ENCODE measurements at regions not wholly inside any gene's neighbourhood (a gene's known extent, or its start where the extent isn't known, plus 50 kb on each side); places are given as distances from the start of the nearest gene placed in this dataset.

DNA sequence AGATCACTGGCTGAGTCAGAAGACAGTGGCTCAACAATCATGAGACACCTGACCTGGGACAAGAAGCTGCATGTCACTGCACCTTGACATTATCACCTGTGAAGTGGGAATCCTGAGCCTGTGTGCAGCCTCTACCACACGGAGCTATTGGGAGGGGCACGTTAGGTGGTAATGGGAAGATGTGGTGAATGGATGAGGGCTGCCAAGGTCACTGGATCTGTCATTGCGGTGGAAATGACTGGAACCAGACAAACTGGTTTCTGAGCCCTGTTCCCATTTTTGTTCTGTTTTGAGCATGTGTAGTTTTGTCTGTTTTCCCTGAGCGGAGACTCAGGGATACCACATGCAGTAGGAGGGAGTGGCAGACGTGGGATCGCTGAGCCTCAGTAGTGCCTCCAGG, 235.5 kb downstream of the OPA1 start:
- no peak overlapping the region for H3K4me3 ChIP-seq (ENCODE audit: low read depth, low read length)
- H3K9me3 ChIP-seq (ENCODE audit: control insufficient read depth, insufficient read depth, low read depth, low read length): no peaks in the 10 kb centered on the region
- H3K4me1 ChIP-seq (ENCODE audit: control insufficient read depth, insufficient read depth, low read length): peaks cover 12% of the 10 kb centered on the region; the same call in 1 of the 2 replicates
- no peaks in the 10 kb centered on the region for H3K36me3 ChIP-seq (ENCODE audit: control insufficient read depth in 2 of 2, insufficient read depth in 1 of 2, low read length in 2 of 2)
- CTCF ChIA-PET: no interaction called here
- H3K27ac ChIP-seq (ENCODE audit: extremely low read depth, low read depth, low read length): no peak overlapping the region
- TF ChIP-seq KLF8 (tag by site-specific recombination; IDR thresholded peaks at IDR 0.05) (no peak), ZNF426 (tag by site-specific recombination; IDR thresholded peaks at IDR 0.05) (no peak), ZNF560 (tag by site-specific recombination; IDR thresholded peaks at IDR 0.05; ENCODE audit: borderline replicate concordance) (no peak), ZNF174 (tag by site-specific recombination; IDR thresholded peaks at IDR 0.05) (no peak), OSR2 (tag by site-specific recombination; IDR thresholded peaks at IDR 0.05) (no peak), ZNF521 (tag by site-specific recombination; IDR thresholded peaks at IDR 0.05) (no peak), ZNF561 (tag by site-specific recombination; IDR thresholded peaks at IDR 0.05; ENCODE audit: borderline replicate concordance) (no peak)
- TF ChIP-seq, protein P1, sequence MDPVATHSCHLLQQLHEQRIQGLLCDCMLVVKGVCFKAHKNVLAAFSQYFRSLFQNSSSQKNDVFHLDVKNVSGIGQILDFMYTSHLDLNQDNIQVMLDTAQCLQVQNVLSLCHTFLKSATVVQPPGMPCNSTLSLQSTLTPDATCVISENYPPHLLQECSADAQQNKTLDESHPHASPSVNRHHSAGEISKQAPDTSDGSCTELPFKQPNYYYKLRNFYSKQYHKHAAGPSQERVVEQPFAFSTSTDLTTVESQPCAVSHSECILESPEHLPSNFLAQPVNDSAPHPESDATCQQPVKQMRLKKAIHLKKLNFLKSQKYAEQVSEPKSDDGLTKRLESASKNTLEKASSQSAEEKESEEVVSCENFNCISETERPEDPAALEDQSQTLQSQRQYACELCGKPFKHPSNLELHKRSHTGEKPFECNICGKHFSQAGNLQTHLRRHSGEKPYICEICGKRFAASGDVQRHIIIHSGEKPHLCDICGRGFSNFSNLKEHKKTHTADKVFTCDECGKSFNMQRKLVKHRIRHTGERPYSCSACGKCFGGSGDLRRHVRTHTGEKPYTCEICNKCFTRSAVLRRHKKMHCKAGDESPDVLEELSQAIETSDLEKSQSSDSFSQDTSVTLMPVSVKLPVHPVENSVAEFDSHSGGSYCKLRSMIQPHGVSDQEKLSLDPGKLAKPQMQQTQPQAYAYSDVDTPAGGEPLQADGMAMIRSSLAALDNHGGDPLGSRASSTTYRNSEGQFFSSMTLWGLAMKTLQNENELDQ (tag by site-specific recombination; IDR thresholded peaks at IDR 0.05; ENCODE audit: low read depth): no peak
- TF ChIP-seq, protein P2, sequence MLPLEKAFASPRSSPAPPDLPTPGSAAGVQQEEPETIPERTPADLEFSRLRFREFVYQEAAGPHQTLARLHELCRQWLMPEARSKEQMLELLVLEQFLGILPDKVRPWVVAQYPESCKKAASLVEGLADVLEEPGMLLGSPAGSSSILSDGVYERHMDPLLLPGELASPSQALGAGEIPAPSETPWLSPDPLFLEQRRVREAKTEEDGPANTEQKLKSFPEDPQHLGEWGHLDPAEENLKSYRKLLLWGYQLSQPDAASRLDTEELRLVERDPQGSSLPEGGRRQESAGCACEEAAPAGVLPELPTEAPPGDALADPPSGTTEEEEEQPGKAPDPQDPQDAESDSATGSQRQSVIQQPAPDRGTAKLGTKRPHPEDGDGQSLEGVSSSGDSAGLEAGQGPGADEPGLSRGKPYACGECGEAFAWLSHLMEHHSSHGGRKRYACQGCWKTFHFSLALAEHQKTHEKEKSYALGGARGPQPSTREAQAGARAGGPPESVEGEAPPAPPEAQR (tag by site-specific recombination; IDR thresholded peaks at IDR 0.05): no peak
- POLR2A ChIA-PET: no interaction called here

DNA sequence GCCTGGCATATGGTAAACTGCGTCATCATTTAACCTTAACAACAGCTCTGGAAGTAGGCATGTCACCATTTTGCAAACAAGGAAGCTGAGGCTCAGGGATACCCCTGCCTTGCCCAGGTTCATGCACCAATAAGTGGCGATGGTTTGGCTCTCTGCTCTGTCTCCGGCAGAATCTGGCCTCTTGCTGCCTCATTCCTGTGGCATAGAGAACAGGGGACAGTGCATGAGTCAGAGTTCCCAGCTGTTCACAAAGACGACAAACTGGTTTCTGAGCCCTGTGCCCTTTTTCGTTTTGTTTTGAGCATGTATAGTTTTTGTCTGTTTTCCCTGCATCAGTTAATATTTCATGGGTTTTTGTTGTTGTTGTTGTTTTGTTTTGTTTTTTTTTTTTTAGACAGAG, 236.8 kb downstream of the OPA1 start:
- ChIA-PET POLR2A (no interaction called here), CTCF (no interaction called here)
- H3K4me1 ChIP-seq (ENCODE audit: control insufficient read depth, insufficient read depth, low read length): peaks cover 12% of the 10 kb centered on the region; the same call in 1 of the 2 replicates
- H3K4me3 ChIP-seq (ENCODE audit: low read depth, low read length): no peak overlapping the region
- no peaks in the 10 kb centered on the region for H3K36me3 ChIP-seq (ENCODE audit: control insufficient read depth in 2 of 2, insufficient read depth in 1 of 2, low read length in 2 of 2)
- H3K27ac ChIP-seq (ENCODE audit: extremely low read depth, low read depth, low read length): no peak overlapping the region
- H3K9me3 ChIP-seq (ENCODE audit: control insufficient read depth, insufficient read depth, low read depth, low read length): no peaks in the 10 kb centered on the region
- TF ChIP-seq, protein P3, sequence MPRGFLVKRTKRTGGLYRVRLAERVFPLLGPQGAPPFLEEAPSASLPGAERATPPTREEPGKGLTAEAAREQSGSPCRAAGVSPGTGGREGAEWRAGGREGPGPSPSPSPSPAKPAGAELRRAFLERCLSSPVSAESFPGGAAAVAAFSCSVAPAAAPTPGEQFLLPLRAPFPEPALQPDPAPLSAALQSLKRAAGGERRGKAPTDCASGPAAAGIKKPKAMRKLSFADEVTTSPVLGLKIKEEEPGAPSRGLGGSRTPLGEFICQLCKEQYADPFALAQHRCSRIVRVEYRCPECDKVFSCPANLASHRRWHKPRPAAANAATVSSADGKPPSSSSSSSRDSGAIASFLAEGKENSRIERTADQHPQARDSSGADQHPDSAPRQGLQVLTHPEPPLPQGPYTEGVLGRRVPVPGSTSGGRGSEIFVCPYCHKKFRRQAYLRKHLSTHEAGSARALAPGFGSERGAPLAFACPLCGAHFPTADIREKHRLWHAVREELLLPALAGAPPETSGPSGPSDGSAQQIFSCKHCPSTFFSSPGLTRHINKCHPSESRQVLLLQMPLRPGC (tag by site-specific recombination; IDR thresholded peaks at IDR 0.05): no peak
- TF ChIP-seq ZNF670 (tag by site-specific recombination; IDR thresholded peaks at IDR 0.05; ENCODE audit: low read depth) (no peak), GFI1B (tag by site-specific recombination; IDR thresholded peaks at IDR 0.05) (no peak), GLIS1 (tag by site-specific recombination; IDR thresholded peaks at IDR 0.05) (no peak), ZIC2 (tag by site-specific recombination; IDR thresholded peaks at IDR 0.05) (no peak), HOXC10 (CRISPR knock-in tag; IDR thresholded peaks at IDR 0.05) (no peak), ZNF146 (tag by site-specific recombination; IDR thresholded peaks at IDR 0.05) (no peak), YY2 (tag by site-specific recombination; IDR thresholded peaks at IDR 0.05) (no peak), ZNF335 (tag by site-specific recombination; conservative IDR thresholded peaks at IDR 0.05) (no peak), ZNF23 (tag by site-specific recombination; IDR thresholded peaks at IDR 0.05; ENCODE audit: borderline replicate concordance) (no peak), ZNF223 (tag by site-specific recombination; IDR thresholded peaks at IDR 0.05) (no peak)
- TF ChIP-seq, protein P4, sequence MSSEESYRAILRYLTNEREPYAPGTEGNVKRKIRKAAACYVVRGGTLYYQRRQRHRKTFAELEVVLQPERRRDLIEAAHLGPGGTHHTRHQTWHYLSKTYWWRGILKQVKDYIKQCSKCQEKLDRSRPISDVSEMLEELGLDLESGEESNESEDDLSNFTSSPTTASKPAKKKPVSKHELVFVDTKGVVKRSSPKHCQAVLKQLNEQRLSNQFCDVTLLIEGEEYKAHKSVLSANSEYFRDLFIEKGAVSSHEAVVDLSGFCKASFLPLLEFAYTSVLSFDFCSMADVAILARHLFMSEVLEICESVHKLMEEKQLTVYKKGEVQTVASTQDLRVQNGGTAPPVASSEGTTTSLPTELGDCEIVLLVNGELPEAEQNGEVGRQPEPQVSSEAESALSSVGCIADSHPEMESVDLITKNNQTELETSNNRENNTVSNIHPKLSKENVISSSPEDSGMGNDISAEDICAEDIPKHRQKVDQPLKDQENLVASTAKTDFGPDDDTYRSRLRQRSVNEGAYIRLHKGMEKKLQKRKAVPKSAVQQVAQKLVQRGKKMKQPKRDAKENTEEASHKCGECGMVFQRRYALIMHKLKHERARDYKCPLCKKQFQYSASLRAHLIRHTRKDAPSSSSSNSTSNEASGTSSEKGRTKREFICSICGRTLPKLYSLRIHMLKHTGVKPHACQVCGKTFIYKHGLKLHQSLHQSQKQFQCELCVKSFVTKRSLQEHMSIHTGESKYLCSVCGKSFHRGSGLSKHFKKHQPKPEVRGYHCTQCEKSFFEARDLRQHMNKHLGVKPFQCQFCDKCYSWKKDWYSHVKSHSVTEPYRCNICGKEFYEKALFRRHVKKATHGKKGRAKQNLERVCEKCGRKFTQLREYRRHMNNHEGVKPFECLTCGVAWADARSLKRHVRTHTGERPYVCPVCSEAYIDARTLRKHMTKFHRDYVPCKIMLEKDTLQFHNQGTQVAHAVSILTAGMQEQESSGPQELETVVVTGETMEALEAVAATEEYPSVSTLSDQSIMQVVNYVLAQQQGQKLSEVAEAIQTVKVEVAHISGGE (tag by site-specific recombination; conservative IDR thresholded peaks at IDR 0.05; ENCODE audit: low read depth): no peak
- TF ChIP-seq, protein P2 (tag by site-specific recombination; IDR thresholded peaks at IDR 0.05): no peak
- TF ChIP-seq, protein P5, sequence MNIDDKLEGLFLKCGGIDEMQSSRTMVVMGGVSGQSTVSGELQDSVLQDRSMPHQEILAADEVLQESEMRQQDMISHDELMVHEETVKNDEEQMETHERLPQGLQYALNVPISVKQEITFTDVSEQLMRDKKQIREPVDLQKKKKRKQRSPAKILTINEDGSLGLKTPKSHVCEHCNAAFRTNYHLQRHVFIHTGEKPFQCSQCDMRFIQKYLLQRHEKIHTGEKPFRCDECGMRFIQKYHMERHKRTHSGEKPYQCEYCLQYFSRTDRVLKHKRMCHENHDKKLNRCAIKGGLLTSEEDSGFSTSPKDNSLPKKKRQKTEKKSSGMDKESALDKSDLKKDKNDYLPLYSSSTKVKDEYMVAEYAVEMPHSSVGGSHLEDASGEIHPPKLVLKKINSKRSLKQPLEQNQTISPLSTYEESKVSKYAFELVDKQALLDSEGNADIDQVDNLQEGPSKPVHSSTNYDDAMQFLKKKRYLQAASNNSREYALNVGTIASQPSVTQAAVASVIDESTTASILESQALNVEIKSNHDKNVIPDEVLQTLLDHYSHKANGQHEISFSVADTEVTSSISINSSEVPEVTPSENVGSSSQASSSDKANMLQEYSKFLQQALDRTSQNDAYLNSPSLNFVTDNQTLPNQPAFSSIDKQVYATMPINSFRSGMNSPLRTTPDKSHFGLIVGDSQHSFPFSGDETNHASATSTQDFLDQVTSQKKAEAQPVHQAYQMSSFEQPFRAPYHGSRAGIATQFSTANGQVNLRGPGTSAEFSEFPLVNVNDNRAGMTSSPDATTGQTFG (tag by site-specific recombination; IDR thresholded peaks at IDR 0.05; ENCODE audit: borderline replicate concordance): no peak

Data from HEK293 (cell line).